ENCODE measurements at regions not wholly inside any gene's neighbourhood (a gene's known extent, or its start where the extent isn't known, plus 50 kb on each side); places are given as distances from the start of the nearest gene placed in this dataset.

DNA sequence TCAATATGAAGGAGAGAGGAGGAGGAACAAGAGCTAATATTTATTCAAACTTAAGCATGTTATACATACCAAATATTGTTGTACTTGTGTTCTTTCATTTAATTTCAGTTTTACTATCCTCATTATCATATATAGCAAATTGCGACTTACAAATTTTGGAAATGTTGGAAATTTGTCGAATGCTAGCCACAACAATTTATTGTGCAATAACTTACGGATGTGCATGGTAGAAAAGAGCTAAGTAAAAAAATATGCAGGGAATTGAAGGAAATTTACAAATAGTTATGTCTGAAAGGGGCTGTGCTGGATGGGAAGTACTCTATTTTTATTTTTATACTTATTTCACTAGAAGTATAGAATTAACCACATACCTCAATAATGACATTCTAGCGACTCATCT, 376.3 kb downstream of the PCDH20 start:
- TF ChIP-seq ZNF8 (CRISPR knock-in tag; IDR thresholded peaks at IDR 0.05) (no peak), GLIS3 (CRISPR knock-in tag; IDR thresholded peaks at IDR 0.05) (no peak)
- TF ChIP-seq, protein P1, sequence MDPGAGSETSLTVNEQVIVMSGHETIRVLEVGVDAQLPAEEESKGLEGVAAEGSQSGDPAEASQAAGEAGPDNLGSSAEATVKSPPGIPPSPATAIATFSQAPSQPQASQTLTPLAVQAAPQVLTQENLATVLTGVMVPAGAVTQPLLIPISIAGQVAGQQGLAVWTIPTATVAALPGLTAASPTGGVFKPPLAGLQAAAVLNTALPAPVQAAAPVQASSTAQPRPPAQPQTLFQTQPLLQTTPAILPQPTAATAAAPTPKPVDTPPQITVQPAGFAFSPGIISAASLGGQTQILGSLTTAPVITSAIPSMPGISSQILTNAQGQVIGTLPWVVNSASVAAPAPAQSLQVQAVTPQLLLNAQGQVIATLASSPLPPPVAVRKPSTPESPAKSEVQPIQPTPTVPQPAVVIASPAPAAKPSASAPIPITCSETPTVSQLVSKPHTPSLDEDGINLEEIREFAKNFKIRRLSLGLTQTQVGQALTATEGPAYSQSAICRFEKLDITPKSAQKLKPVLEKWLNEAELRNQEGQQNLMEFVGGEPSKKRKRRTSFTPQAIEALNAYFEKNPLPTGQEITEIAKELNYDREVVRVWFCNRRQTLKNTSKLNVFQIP (CRISPR knock-in tag; IDR thresholded peaks at IDR 0.05; ENCODE audit: borderline replicate concordance, low read depth), result no peak

Measured in SK-N-SH treated with all-trans-retinoic acid at 6 μM for 48 hours (cell line).